ENCODE measurements at regions not wholly inside any gene's neighbourhood (a gene's known extent, or its start where the extent isn't known, plus 50 kb on each side); places are given as distances from the start of the nearest gene placed in this dataset.

GRCh38 chr13:62696490-62696889 lies 1280.8 kb upstream of the PCDH20 start:
- TF ChIP-seq CTCF (IDR thresholded peaks at IDR 0.05; ENCODE audit: insufficient read depth, low read depth, low read length) (no peak), EZH2 (IDR thresholded peaks at IDR 0.05; ENCODE audit: insufficient read depth, low read length) (no peak)

All from astrocyte (in vitro differentiated cells and primary cell).